ENCODE measurements at regions not wholly inside any gene's neighbourhood (a gene's known extent, or its start where the extent isn't known, plus 50 kb on each side); places are given as distances from the start of the nearest gene placed in this dataset.

GRCh38 chr2:59180621-59181020 lies 939.5 kb upstream of the FANCL start:
- TF ChIP-seq ZNF70 (CRISPR knock-in tag; IDR thresholded peaks at IDR 0.05) (no peak), ZNF8 (CRISPR knock-in tag; IDR thresholded peaks at IDR 0.05) (no peak), ESRRG (CRISPR knock-in tag; IDR thresholded peaks at IDR 0.05) (no peak), TSHZ2 (CRISPR knock-in tag; IDR thresholded peaks at IDR 0.05) (no peak), GLIS3 (CRISPR knock-in tag; IDR thresholded peaks at IDR 0.05) (no peak)
